Upper lobe of left lung (tissue), 4 donors: ENCODE measurements at regions not wholly inside any gene's neighbourhood (a gene's known extent, or its start where the extent isn't known, plus 50 kb on each side); places are given as distances from the start of the nearest gene placed in this dataset.

Experiments
- CTCF ChIP-seq, 6 experiments: fragments of 450-650 bp in 4 of 6; fragments of 200-600 bp in 2 of 6; sonication (generic) in 2 of 6; IDR thresholded peaks; one replicate each; pipeline ENCODE4 v1.5.1; 2016 to 2019; ENCODE audit warnings: antibody characterized with exemption in 6 of 6
- EP300 ChIP-seq, 4 donors: sonication (generic); formaldehyde crosslinking; IDR thresholded peaks; one replicate each; pipeline ENCODE4 v1.5.1; 2017; ENCODE audit warnings: antibody characterized with exemption in 4 of 4, control low read depth in 2 of 4
- POLR2A ChIP-seq, 4 donors: fragments of 450-650 bp; IDR thresholded peaks; one replicate each; pipeline ENCODE4 v1.5.1; 2016 to 2017; ENCODE audit warnings: antibody characterized with exemption in 4 of 4, mild to moderate bottlenecking in 2 of 4
- POLR2AphosphoS5 ChIP-seq, 2 donors: sonication (generic); formaldehyde crosslinking; IDR thresholded peaks; one replicate each; pipeline ENCODE4 v1.5.1; 2017; ENCODE audit warnings: antibody characterized with exemption in 2 of 2

DNA sequence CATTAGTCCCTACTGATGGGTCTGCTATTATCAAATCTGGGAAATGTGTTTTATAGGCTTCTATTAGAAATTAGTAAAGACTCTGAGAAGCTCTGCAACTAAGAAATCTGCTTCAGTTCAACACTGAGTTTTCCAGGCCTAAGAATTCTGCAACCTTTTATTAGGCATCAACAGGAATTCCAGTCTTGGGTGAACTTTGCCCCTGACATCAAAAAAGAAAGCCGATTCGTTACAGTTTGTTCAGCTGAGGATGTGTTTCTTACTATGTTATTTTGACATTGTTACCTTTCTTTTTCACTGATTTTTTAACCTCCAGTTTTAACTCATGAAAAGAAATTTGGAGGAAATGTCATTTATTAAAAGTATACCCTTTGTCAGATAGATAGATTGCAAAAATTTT lies 131.5 kb upstream of the KCNH8 start:
- no peak for TF ChIP-seq CTCF (IDR thresholded peaks at IDR 0.05)
- TF ChIP-seq EP300 (IDR thresholded peaks at IDR 0.05), result no peak
- TF ChIP-seq POLR2A (IDR thresholded peaks at IDR 0.05), result no peak
- no peak for TF ChIP-seq POLR2AphosphoS5 (IDR thresholded peaks at IDR 0.05)
